Neutrophil (primary cell): ENCODE measurements at regions not wholly inside any gene's neighbourhood (a gene's known extent, or its start where the extent isn't known, plus 50 kb on each side); places are given as distances from the start of the nearest gene placed in this dataset.

Experiments used
- H3K27ac ChIP-seq: fragments of 200-600 bp; sonication (generic); 2 replicates; pipeline ENCODE4 v1.5.1; 2016; ENCODE audit warnings: mild to moderate bottlenecking, moderate library complexity
- H3K27me3 ChIP-seq: fragments of 200-600 bp; sonication (generic); 2 replicates; pipeline ENCODE4 v1.6.0; 2016; ENCODE audit warnings: mild to moderate bottlenecking
- H3K36me3 ChIP-seq: fragments of 200-600 bp; sonication (generic); 2 replicates; pipeline ENCODE4 v1.5.1; 2017
- H3K4me1 ChIP-seq, 2 experiments: fragments of 200-600 bp in 1 of 2; sonication (generic) in 1 of 2; 1 replicate in 1 of 2; 2 replicates in 1 of 2; pipeline versions ENCODE4 v1.5.1 to v1.6.1; 2013 to 2016; ENCODE audit warnings: low read depth in 1 of 2, low read length in 1 of 2, mild to moderate bottlenecking in 1 of 2, moderate library complexity in 1 of 2; ENCODE audit not compliant: control insufficient read depth in 1 of 2, insufficient read depth in 1 of 2
- H3K4me3 ChIP-seq, 2 experiments: fragments of 200-600 bp in 1 of 2; sonication (generic) in 1 of 2; 1 replicate in 1 of 2; 2 replicates in 1 of 2; pipeline ENCODE4 v1.5.1; 2013 to 2016; ENCODE audit warnings: low read depth in 1 of 2, low read length in 1 of 2, mild to moderate bottlenecking in 1 of 2, moderate library complexity in 1 of 2
- H3K9me3 ChIP-seq: fragments of 200-600 bp; sonication (generic); 2 replicates; pipeline ENCODE4 v1.5.1; 2016
- TF ChIP-seq, protein P1 (sequence below): fragments of 200-600 bp; sonication (generic); IDR thresholded peaks from 2 replicates; pipeline ENCODE4 v1.5.1; 2016; ENCODE audit warnings: antibody characterized with exemption

GRCh38 chr9:118236625-118237024 is 532.4 kb downstream of the TLR4 start:
- H3K4me3 ChIP-seq: no peak overlapping the region
- no peaks in the 10 kb centered on the region for H3K9me3 ChIP-seq
- H3K27ac ChIP-seq: no peak overlapping the region
- TF ChIP-seq, protein P1, sequence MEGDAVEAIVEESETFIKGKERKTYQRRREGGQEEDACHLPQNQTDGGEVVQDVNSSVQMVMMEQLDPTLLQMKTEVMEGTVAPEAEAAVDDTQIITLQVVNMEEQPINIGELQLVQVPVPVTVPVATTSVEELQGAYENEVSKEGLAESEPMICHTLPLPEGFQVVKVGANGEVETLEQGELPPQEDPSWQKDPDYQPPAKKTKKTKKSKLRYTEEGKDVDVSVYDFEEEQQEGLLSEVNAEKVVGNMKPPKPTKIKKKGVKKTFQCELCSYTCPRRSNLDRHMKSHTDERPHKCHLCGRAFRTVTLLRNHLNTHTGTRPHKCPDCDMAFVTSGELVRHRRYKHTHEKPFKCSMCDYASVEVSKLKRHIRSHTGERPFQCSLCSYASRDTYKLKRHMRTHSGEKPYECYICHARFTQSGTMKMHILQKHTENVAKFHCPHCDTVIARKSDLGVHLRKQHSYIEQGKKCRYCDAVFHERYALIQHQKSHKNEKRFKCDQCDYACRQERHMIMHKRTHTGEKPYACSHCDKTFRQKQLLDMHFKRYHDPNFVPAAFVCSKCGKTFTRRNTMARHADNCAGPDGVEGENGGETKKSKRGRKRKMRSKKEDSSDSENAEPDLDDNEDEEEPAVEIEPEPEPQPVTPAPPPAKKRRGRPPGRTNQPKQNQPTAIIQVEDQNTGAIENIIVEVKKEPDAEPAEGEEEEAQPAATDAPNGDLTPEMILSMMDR: no peak
- no peaks in the 10 kb centered on the region for H3K36me3 ChIP-seq
- no peaks in the 10 kb centered on the region for H3K27me3 ChIP-seq
- no peaks in the 10 kb centered on the region for H3K4me1 ChIP-seq

- no peak overlapping the region for H3K4me3 ChIP-seq
- H3K27ac ChIP-seq: no peak overlapping the region
- H3K36me3 ChIP-seq: no peaks in the 10 kb centered on the region
- no peaks in the 10 kb centered on the region for H3K27me3 ChIP-seq
- TF ChIP-seq, protein P1: no peak
- H3K9me3 ChIP-seq: no peaks in the 10 kb centered on the region
- H3K4me1 ChIP-seq: no peaks in the 10 kb centered on the region
These were observed 533.9 kb downstream of the TLR4 start for GRCh38 chr9:118238139-118238538.

DNA sequence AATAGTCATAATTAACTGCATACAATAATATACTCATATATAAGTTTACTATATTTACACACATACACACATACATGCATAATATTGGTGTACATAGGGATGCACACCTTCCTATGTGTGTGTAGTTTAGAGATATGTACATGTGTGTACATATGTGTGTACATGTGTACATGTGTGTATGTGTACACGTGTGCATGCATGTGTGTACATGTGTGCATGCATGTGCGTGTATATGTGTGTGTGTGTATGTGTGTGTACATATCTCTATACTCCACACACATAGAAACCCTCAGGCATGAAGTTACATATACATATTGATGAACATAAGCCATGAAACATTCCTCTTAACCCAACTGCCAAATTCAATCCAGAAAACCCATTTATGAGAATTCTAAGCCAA is 547.8 kb downstream of the TLR4 start:
- TF ChIP-seq, protein P1: no peak
- no peaks in the 10 kb centered on the region for H3K9me3 ChIP-seq

DNA sequence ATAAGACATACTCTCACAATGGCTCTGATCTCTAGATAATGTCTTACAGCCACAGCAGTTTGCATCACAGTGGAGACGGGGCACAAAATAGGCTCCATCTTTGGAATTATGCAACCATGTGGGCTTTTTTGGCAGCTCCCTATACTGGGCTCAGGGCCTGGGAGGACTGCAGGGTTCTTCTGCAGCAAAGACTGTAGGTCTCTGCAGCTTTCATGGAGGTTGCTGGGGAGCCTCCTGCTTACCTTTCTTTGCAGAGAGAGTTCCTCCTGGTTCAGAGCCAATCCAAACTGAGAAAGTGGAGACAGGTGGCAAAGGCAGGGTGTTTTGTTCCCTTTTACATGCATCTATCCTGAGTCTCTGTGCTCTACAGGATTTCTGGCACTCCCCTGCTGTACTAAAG is 558.0 kb downstream of the TLR4 start:
- H3K36me3 ChIP-seq: no peaks in the 10 kb centered on the region
- H3K4me3 ChIP-seq: no peak overlapping the region
- H3K9me3 ChIP-seq: no peaks in the 10 kb centered on the region
- TF ChIP-seq, protein P1: no peak
- no peaks in the 10 kb centered on the region for H3K27me3 ChIP-seq
- H3K27ac ChIP-seq: no peak overlapping the region
- H3K4me1 ChIP-seq: no peaks in the 10 kb centered on the region

More for the DNA sequence above, 547.8 kb downstream of the TLR4 start:
- no peaks in the 10 kb centered on the region for H3K4me1 ChIP-seq
- no peak overlapping the region for H3K27ac ChIP-seq
- no peaks in the 10 kb centered on the region for H3K27me3 ChIP-seq
- H3K36me3 ChIP-seq: no peaks in the 10 kb centered on the region
- no peak overlapping the region for H3K4me3 ChIP-seq

- Histone ChIP-seq H3K4me3 (no peak overlapping the region), H3K4me1 (no peaks in the 10 kb centered on the region), H3K9me3 (no peaks in the 10 kb centered on the region), H3K27me3 (no peaks in the 10 kb centered on the region), H3K36me3 (no peaks in the 10 kb centered on the region), H3K27ac (no peak overlapping the region)
- TF ChIP-seq, protein P1: no peak
These were observed 559.7 kb downstream of the TLR4 start for GRCh38 chr9:118263949-118264348.

- Histone ChIP-seq H3K36me3 (no peaks in the 10 kb centered on the region), H3K27me3 (no peaks in the 10 kb centered on the region), H3K4me3 (no peak overlapping the region), H3K4me1 (no peaks in the 10 kb centered on the region), H3K27ac (no peak overlapping the region), H3K9me3 (no peaks in the 10 kb centered on the region)
- TF ChIP-seq, protein P1: no peak
These were observed 563.8 kb downstream of the TLR4 start for GRCh38 chr9:118268046-118268445.
